Ishikawa (cell line): ENCODE measurements at regions not wholly inside any gene's neighbourhood (a gene's known extent, or its start where the extent isn't known, plus 50 kb on each side); places are given as distances from the start of the nearest gene placed in this dataset.

Experiments
- CEBPB ChIP-seq: IDR thresholded peaks from 2 replicates; pipeline ENCODE4 v1.6.1; 2012
- EGR1 ChIP-seq: IDR thresholded peaks from 2 replicates; pipeline ENCODE4 v1.6.1; 2012
- FOXM1 ChIP-seq: IDR thresholded peaks from 2 replicates; pipeline ENCODE4 v1.6.1; 2012; ENCODE audit warnings: low read depth, borderline replicate concordance
- RAD21 ChIP-seq: IDR thresholded peaks from 2 replicates; pipeline ENCODE4 v1.6.1; 2012; ENCODE audit warnings: low read depth
- TCF12 ChIP-seq: IDR thresholded peaks from 2 replicates; pipeline ENCODE4 v1.6.1; 2012; ENCODE audit warnings: low read depth
- ZBTB7A ChIP-seq: IDR thresholded peaks from 2 replicates; pipeline ENCODE4 v1.6.1; 2012; ENCODE audit warnings: low read depth
- TF ChIP-seq, protein P1 (sequence below): IDR thresholded peaks from 2 replicates; pipeline ENCODE4 v1.6.1; 2012; ENCODE audit warnings: low read depth, mild to moderate bottlenecking
- TF ChIP-seq, protein P2 (sequence below): IDR thresholded peaks from 2 replicates; pipeline ENCODE4 v1.6.1; 2012

DNA sequence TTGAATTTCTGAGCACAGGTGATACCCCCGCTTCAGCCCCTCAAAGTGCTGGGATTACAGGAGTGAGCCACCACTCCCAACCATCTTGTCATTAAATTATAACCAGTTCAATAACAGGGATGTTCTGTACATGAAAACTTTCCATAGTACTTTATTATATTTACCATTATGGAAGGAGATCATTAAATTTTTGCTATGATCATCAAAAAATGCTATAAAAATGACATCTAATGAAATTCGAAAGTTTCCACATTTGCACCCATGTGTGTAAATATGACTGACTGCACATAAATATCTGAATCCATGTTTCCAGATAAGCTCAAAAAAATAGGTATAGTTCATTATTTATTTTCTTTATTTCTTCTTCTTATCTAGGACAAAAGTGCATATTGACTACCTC, 182.6 kb downstream of the FBXO8 start:
- TF ChIP-seq, protein P1, sequence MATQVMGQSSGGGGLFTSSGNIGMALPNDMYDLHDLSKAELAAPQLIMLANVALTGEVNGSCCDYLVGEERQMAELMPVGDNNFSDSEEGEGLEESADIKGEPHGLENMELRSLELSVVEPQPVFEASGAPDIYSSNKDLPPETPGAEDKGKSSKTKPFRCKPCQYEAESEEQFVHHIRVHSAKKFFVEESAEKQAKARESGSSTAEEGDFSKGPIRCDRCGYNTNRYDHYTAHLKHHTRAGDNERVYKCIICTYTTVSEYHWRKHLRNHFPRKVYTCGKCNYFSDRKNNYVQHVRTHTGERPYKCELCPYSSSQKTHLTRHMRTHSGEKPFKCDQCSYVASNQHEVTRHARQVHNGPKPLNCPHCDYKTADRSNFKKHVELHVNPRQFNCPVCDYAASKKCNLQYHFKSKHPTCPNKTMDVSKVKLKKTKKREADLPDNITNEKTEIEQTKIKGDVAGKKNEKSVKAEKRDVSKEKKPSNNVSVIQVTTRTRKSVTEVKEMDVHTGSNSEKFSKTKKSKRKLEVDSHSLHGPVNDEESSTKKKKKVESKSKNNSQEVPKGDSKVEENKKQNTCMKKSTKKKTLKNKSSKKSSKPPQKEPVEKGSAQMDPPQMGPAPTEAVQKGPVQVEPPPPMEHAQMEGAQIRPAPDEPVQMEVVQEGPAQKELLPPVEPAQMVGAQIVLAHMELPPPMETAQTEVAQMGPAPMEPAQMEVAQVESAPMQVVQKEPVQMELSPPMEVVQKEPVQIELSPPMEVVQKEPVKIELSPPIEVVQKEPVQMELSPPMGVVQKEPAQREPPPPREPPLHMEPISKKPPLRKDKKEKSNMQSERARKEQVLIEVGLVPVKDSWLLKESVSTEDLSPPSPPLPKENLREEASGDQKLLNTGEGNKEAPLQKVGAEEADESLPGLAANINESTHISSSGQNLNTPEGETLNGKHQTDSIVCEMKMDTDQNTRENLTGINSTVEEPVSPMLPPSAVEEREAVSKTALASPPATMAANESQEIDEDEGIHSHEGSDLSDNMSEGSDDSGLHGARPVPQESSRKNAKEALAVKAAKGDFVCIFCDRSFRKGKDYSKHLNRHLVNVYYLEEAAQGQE, result no peak
- no peak for TF ChIP-seq CEBPB
- TF ChIP-seq, protein P2, sequence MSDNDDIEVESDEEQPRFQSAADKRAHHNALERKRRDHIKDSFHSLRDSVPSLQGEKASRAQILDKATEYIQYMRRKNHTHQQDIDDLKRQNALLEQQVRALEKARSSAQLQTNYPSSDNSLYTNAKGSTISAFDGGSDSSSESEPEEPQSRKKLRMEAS, result no peak
- no peak for TF ChIP-seq ZBTB7A
- no peak for TF ChIP-seq EGR1
- no peak for TF ChIP-seq TCF12
- TF ChIP-seq RAD21, result no peak
- TF ChIP-seq FOXM1, result no peak
